ENCODE measurements at regions not wholly inside any gene's neighbourhood (a gene's known extent, or its start where the extent isn't known, plus 50 kb on each side); places are given as distances from the start of the nearest gene placed in this dataset.

GRCh38 chr9:105128908-105129600, 115.4 kb upstream of the SLC44A1 start:
- intact Hi-C loops (cut with DNase I) = no loop called here
- no peak for ATAC-seq (ENCODE audit: poor library complexity)
- no peak for DNase-seq

GRCh38 chr9:105129731-105130130, 114.7 kb upstream of the SLC44A1 start:
- DNase-seq (no peak), ATAC-seq (ENCODE audit: poor library complexity) (no peak)
- intact Hi-C loops (cut with DNase I) = no loop called here

- DNase-seq = no peak
- intact Hi-C loops (cut with DNase I) = no loop called here
- ATAC-seq (ENCODE audit: poor library complexity) = no peak
Observed at GRCh38 chr9:105131981-105132380, 112.5 kb upstream of the SLC44A1 start.

- ATAC-seq (ENCODE audit: poor library complexity) (no peak), DNase-seq (no peak)
- intact Hi-C loops (cut with DNase I) = no loop called here
Observed at GRCh38 chr9:105132606-105133005, 111.8 kb upstream of the SLC44A1 start.

GRCh38 chr9:105138306-105138801, 106.1 kb upstream of the SLC44A1 start:
- peak; percentile 80 for ATAC-seq (ENCODE audit: poor library complexity)
- peak; percentile 70 for DNase-seq
- intact Hi-C loops (cut with DNase I) = no loop called here

GRCh38 chr9:105141146-105141975, 103.1 kb upstream of the SLC44A1 start:
- no peak for DNase-seq
- intact Hi-C loops (cut with DNase I) = no loop called here
- peak; percentile 46 for ATAC-seq (ENCODE audit: poor library complexity)

GRCh38 chr9:105141976-105142250, 102.5 kb upstream of the SLC44A1 start:
- intact Hi-C loops (cut with DNase I) = no loop called here

GRCh38 chr9:105142406-105143135, 101.9 kb upstream of the SLC44A1 start:
- ATAC-seq (ENCODE audit: poor library complexity) (no peak), DNase-seq (no peak)
- intact Hi-C loops (cut with DNase I) = no loop called here

More at GRCh38 chr9:105141976-105142250, 102.5 kb upstream of the SLC44A1 start:
- ATAC-seq (ENCODE audit: poor library complexity) (no peak), DNase-seq (no peak)

GRCh38 chr9:105143136-105143430, 101.4 kb upstream of the SLC44A1 start:
- intact Hi-C loops (cut with DNase I) = no loop called here
- DNase-seq (no peak), ATAC-seq (ENCODE audit: poor library complexity) (no peak)

- no peak for DNase-seq
- ATAC-seq (ENCODE audit: poor library complexity) = no peak
- intact Hi-C loops (cut with DNase I) = no loop called here
Observed at GRCh38 chr9:105144076-105144475, 100.4 kb upstream of the SLC44A1 start.

GRCh38 chr9:105144841-105145240, 99.6 kb upstream of the SLC44A1 start:
- ATAC-seq (ENCODE audit: poor library complexity) = no peak
- DNase-seq = no peak
- intact Hi-C loops (cut with DNase I) = no loop called here

GRCh38 chr9:105146677-105147076, 97.8 kb upstream of the SLC44A1 start:
- ATAC-seq (ENCODE audit: poor library complexity) = no peak
- DNase-seq = no peak
- intact Hi-C loops (cut with DNase I) = no loop called here

- no peak for DNase-seq
- intact Hi-C loops (cut with DNase I) = no loop called here
- no peak for ATAC-seq (ENCODE audit: poor library complexity)
Observed at GRCh38 chr9:105147110-105147871, 97.2 kb upstream of the SLC44A1 start.

GRCh38 chr9:105148328-105149006, 96.0 kb upstream of the SLC44A1 start:
- ATAC-seq (ENCODE audit: poor library complexity) (no peak), DNase-seq (no peak)
- intact Hi-C loops (cut with DNase I) = no loop called here

GRCh38 chr9:105150991-105151685, 93.3 kb upstream of the SLC44A1 start:
- no peak for DNase-seq
- ATAC-seq (ENCODE audit: poor library complexity) = no peak
- intact Hi-C loops (cut with DNase I) = no loop called here

GRCh38 chr9:105151686-105151995, 92.8 kb upstream of the SLC44A1 start:
- DNase-seq (no peak), ATAC-seq (ENCODE audit: poor library complexity) (no peak)
- intact Hi-C loops (cut with DNase I) = no loop called here

GRCh38 chr9:105154723-105155191, 89.7 kb upstream of the SLC44A1 start:
- intact Hi-C loops (cut with DNase I) = loop anchor here (5.0 kb wide), 3 partner anchors 187 to 292 kb away; no protein-coding TSS in a partner anchor
- peak; percentile 43 for ATAC-seq (ENCODE audit: poor library complexity)
- no peak for DNase-seq

- ATAC-seq (ENCODE audit: poor library complexity) (peak; percentile 93), DNase-seq (peak; percentile 71)
- intact Hi-C loops (cut with DNase I) = loop anchor here (2.0 to 5.0 kb wide), 4 partner anchors 190 to 295 kb away; no protein-coding TSS in a partner anchor
Observed at GRCh38 chr9:105157171-105157583, 87.3 kb upstream of the SLC44A1 start.
